ENCODE measurements at regions not wholly inside any gene's neighbourhood (a gene's known extent, or its start where the extent isn't known, plus 50 kb on each side); places are given as distances from the start of the nearest gene placed in this dataset.

DNA sequence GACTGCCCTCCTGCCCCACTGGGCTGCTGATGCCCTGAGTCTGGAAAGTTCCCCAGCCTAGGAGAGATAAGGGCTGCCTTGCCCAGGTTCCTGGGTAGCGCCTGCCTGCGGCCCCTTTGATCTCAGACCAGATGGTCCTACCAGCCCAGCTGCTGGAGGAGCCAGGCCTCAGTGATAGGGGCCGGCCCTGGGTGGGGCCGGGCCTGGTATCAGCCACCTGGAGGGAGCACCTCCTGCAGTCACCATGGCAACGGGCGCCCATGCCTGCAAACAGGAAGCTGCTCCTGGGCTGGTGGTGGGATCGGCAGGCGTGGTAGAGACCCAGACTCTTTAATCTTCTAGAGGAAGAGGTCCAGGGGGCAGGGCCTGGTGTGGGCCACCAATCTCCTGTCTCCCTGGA is 119.7 kb upstream of the WNT4 start:
- Histone ChIP-seq H3K4me2 (ENCODE audit: low read length) (no peak overlapping the region), H3K9me3 (ENCODE audit: insufficient read depth, low read depth, low read length) (no peaks in the 10 kb centered on the region), H3K27me3 (ENCODE audit: insufficient read depth, low read length) (peaks cover 8% of the 10 kb centered on the region), H3K4me1 (ENCODE audit: insufficient read depth, low read length) (peaks cover 5% of the 10 kb centered on the region), H3K4me3 (ENCODE audit: insufficient read depth, low read depth, low read length) (no peak overlapping the region), H3K36me3 (ENCODE audit: insufficient read depth, low read length) (no peaks in the 10 kb centered on the region), H2AFZ (ENCODE audit: low read depth, low read length) (no peak overlapping the region), H3K9ac (ENCODE audit: low read length) (no peak overlapping the region), H3K27ac (ENCODE audit: low read depth, low read length) (no peak overlapping the region), H4K20me1 (ENCODE audit: insufficient read depth, low read length) (no peaks in the 10 kb centered on the region), H3K79me2 (ENCODE audit: insufficient read depth, low read length) (no peaks in the 10 kb centered on the region)
- H3K9me3 Mint-ChIP-seq (ENCODE audit: unreplicated experiment), result no peaks in the 10 kb centered on the region
- H3K4me1 Mint-ChIP-seq (ENCODE audit: low read depth, unreplicated experiment), result peaks cover 35% of the 10 kb centered on the region
- H3K27ac Mint-ChIP-seq (ENCODE audit: unreplicated experiment), result no peak overlapping the region
- FAIRE-seq (no peak), DNase-seq (ENCODE audit: low read depth) (no peak)
- TF ChIP-seq, protein P1, sequence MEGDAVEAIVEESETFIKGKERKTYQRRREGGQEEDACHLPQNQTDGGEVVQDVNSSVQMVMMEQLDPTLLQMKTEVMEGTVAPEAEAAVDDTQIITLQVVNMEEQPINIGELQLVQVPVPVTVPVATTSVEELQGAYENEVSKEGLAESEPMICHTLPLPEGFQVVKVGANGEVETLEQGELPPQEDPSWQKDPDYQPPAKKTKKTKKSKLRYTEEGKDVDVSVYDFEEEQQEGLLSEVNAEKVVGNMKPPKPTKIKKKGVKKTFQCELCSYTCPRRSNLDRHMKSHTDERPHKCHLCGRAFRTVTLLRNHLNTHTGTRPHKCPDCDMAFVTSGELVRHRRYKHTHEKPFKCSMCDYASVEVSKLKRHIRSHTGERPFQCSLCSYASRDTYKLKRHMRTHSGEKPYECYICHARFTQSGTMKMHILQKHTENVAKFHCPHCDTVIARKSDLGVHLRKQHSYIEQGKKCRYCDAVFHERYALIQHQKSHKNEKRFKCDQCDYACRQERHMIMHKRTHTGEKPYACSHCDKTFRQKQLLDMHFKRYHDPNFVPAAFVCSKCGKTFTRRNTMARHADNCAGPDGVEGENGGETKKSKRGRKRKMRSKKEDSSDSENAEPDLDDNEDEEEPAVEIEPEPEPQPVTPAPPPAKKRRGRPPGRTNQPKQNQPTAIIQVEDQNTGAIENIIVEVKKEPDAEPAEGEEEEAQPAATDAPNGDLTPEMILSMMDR (IDR thresholded peaks at IDR 0.05; ENCODE audit: insufficient read depth, low read depth, low read length), result no peak
- no peak for TF ChIP-seq EZH2 (IDR thresholded peaks at IDR 0.05; ENCODE audit: insufficient read depth, low read length)
- H3K36me3 Mint-ChIP-seq (ENCODE audit: low read depth, unreplicated experiment), result no peaks in the 10 kb centered on the region
- H3K4me3 Mint-ChIP-seq (ENCODE audit: unreplicated experiment), result no peak overlapping the region
- H3K27me3 Mint-ChIP-seq (ENCODE audit: low read depth, unreplicated experiment), result peaks cover 24% of the 10 kb centered on the region

DNA sequence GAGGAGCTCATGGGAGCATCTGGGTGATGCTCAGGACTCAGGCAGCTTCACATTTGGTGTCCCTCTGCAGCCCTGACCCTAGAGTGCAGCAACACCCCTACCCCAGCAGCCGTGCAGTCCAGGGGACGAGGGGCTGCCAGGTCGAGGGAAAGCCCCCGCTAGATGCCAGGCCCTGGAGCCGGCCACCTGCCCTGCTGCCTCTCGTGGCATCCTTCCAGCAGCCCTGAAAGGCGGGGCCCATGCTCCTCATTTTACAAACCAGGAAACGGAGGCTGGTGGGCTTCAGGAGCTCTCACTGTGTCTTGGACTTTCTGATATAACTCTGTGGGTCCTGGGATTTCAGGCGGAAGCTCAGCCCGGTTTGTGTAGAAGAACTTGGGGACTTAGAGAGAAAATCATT is 120.5 kb upstream of the WNT4 start:
- Histone ChIP-seq H2AFZ (ENCODE audit: low read depth, low read length) (no peak overlapping the region), H4K20me1 (ENCODE audit: insufficient read depth, low read length) (no peaks in the 10 kb centered on the region), H3K4me1 (ENCODE audit: insufficient read depth, low read length) (peaks cover 5% of the 10 kb centered on the region), H3K4me3 (ENCODE audit: insufficient read depth, low read depth, low read length) (no peak overlapping the region), H3K9ac (ENCODE audit: low read length) (no peak overlapping the region), H3K27me3 (ENCODE audit: insufficient read depth, low read length) (peaks cover 8% of the 10 kb centered on the region), H3K36me3 (ENCODE audit: insufficient read depth, low read length) (no peaks in the 10 kb centered on the region), H3K27ac (ENCODE audit: low read depth, low read length) (no peak overlapping the region), H3K4me2 (ENCODE audit: low read length) (no peak overlapping the region), H3K9me3 (ENCODE audit: insufficient read depth, low read depth, low read length) (no peaks in the 10 kb centered on the region), H3K79me2 (ENCODE audit: insufficient read depth, low read length) (no peaks in the 10 kb centered on the region)
- peaks cover 27% of the 10 kb centered on the region for H3K27me3 Mint-ChIP-seq (ENCODE audit: low read depth, unreplicated experiment)
- no peaks in the 10 kb centered on the region for H3K36me3 Mint-ChIP-seq (ENCODE audit: low read depth, unreplicated experiment)
- H3K4me3 Mint-ChIP-seq (ENCODE audit: unreplicated experiment), result no peak overlapping the region
- TF ChIP-seq, protein P1 (IDR thresholded peaks at IDR 0.05; ENCODE audit: insufficient read depth, low read depth, low read length), result no peak
- no peak for TF ChIP-seq EZH2 (IDR thresholded peaks at IDR 0.05; ENCODE audit: insufficient read depth, low read length)
- no peak overlapping the region for H3K27ac Mint-ChIP-seq (ENCODE audit: unreplicated experiment)
- FAIRE-seq (no peak), DNase-seq (ENCODE audit: low read depth) (no peak)
- peaks cover 34% of the 10 kb centered on the region for H3K4me1 Mint-ChIP-seq (ENCODE audit: low read depth, unreplicated experiment)
- no peaks in the 10 kb centered on the region for H3K9me3 Mint-ChIP-seq (ENCODE audit: unreplicated experiment)

DNA sequence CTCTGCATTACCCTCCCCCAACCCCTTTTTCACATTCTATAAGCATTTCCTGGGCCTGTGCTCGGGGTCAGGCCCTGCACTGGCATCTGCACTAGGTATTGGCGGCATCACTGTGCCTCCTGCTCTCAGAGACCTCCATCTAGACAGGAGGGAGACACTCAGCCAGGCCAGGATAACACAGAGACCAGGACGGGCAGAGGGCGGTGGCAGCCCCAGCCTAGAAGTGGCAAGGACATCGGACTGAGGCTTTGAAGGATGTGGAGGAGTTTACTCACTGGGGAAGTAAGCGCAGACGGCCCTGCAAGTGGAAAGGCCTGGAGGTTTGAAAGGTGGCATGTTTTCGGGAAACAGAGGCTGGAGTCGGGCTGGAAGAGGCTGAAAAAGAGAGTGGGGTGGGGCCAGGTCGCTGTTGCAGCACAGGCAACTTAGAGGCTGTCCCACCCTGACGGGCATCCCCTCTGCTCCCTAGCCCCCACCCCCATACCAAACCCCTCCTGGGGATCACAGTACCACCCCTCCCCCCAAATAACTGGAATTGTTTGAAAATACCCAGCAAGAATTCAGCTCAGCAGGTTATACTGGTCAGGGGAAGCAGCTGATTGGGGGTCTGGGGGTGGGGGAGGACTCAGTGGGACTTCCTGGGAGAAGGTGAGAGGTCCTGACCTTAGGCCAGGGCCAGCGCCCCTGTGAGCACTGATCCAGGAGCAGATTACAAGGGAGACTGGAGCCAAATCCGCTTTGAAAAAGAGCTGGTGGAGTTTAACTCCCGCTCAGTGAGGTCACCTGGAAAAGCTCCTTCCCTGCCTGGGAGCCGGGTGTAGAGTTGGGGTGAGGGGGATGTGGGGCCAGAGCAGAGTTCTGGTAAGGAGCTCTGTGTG is 121.8 kb upstream of the WNT4 start:
- no peak overlapping the region for H3K4me3 ChIP-seq (ENCODE audit: insufficient read depth, low read depth, low read length)
- no peak overlapping the region for H3K9ac ChIP-seq (ENCODE audit: low read length)
- Mint-ChIP-seq H3K27ac (ENCODE audit: unreplicated experiment) (peak overlapping the region; percentile 6), H3K4me1 (ENCODE audit: low read depth, unreplicated experiment) (peaks cover 23% of the 10 kb centered on the region), H3K9me3 (ENCODE audit: unreplicated experiment) (no peaks in the 10 kb centered on the region), H3K27me3 (ENCODE audit: low read depth, unreplicated experiment) (peaks cover 37% of the 10 kb centered on the region), H3K36me3 (ENCODE audit: low read depth, unreplicated experiment) (no peaks in the 10 kb centered on the region), H3K4me3 (ENCODE audit: unreplicated experiment) (no peak overlapping the region)
- H2AFZ ChIP-seq (ENCODE audit: low read depth, low read length), result no peak overlapping the region
- no peak for DNase-seq (ENCODE audit: low read depth)
- H3K27ac ChIP-seq (ENCODE audit: low read depth, low read length), result no peak overlapping the region
- H3K27me3 ChIP-seq (ENCODE audit: insufficient read depth, low read length), result peaks cover 6% of the 10 kb centered on the region
- no peak for TF ChIP-seq EZH2 (IDR thresholded peaks at IDR 0.05; ENCODE audit: insufficient read depth, low read length)
- TF ChIP-seq, protein P1 (IDR thresholded peaks at IDR 0.05; ENCODE audit: insufficient read depth, low read depth, low read length), result no peak
- peaks cover 3% of the 10 kb centered on the region for H3K4me1 ChIP-seq (ENCODE audit: insufficient read depth, low read length)
- H3K4me2 ChIP-seq (ENCODE audit: low read length), result no peak overlapping the region
- H3K36me3 ChIP-seq (ENCODE audit: insufficient read depth, low read length), result no peaks in the 10 kb centered on the region
- H4K20me1 ChIP-seq (ENCODE audit: insufficient read depth, low read length), result no peaks in the 10 kb centered on the region
- H3K9me3 ChIP-seq (ENCODE audit: insufficient read depth, low read depth, low read length), result no peaks in the 10 kb centered on the region
- H3K79me2 ChIP-seq (ENCODE audit: insufficient read depth, low read length), result no peaks in the 10 kb centered on the region
- no peak for FAIRE-seq
